ENCODE measurements at regions not wholly inside any gene's neighbourhood (a gene's known extent, or its start where the extent isn't known, plus 50 kb on each side); places are given as distances from the start of the nearest gene placed in this dataset.

GRCh38 chr7:120097020-120097419, 176.0 kb upstream of the KCND2 start:
- no peak for TF ChIP-seq SPI1 (IDR thresholded peaks at IDR 0.05; ENCODE audit: borderline replicate concordance, low read depth)
- TF ChIP-seq POLR2AphosphoS5 (IDR thresholded peaks at IDR 0.05; ENCODE audit: low read depth), result no peak
- TF ChIP-seq GABPA (IDR thresholded peaks at IDR 0.05; ENCODE audit: low read depth), result no peak
- no peak for TF ChIP-seq CTCF (IDR thresholded peaks at IDR 0.05; ENCODE audit: insufficient read depth, low read length)
- TF ChIP-seq, protein P1, sequence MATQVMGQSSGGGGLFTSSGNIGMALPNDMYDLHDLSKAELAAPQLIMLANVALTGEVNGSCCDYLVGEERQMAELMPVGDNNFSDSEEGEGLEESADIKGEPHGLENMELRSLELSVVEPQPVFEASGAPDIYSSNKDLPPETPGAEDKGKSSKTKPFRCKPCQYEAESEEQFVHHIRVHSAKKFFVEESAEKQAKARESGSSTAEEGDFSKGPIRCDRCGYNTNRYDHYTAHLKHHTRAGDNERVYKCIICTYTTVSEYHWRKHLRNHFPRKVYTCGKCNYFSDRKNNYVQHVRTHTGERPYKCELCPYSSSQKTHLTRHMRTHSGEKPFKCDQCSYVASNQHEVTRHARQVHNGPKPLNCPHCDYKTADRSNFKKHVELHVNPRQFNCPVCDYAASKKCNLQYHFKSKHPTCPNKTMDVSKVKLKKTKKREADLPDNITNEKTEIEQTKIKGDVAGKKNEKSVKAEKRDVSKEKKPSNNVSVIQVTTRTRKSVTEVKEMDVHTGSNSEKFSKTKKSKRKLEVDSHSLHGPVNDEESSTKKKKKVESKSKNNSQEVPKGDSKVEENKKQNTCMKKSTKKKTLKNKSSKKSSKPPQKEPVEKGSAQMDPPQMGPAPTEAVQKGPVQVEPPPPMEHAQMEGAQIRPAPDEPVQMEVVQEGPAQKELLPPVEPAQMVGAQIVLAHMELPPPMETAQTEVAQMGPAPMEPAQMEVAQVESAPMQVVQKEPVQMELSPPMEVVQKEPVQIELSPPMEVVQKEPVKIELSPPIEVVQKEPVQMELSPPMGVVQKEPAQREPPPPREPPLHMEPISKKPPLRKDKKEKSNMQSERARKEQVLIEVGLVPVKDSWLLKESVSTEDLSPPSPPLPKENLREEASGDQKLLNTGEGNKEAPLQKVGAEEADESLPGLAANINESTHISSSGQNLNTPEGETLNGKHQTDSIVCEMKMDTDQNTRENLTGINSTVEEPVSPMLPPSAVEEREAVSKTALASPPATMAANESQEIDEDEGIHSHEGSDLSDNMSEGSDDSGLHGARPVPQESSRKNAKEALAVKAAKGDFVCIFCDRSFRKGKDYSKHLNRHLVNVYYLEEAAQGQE (IDR thresholded peaks at IDR 0.05; ENCODE audit: insufficient replicate concordance, low read depth), result no peak
- H3K27me3 ChIP-seq (ENCODE audit: insufficient read depth, poor library complexity, severe bottlenecking), result no peaks in the 10 kb centered on the region
- H3K27ac ChIP-seq (replicated peaks), result no peak overlapping the region
- no peak for DNase-seq (ENCODE audit: low read depth in 1 of 2, low spot score in 1 of 2)
- no peak overlapping the region for H3K4me3 ChIP-seq (replicated peaks; ENCODE audit: insufficient read depth, low read length)

GRCh38 chr7:120097774-120098173, 175.2 kb upstream of the KCND2 start:
- no peaks in the 10 kb centered on the region for H3K27me3 ChIP-seq (ENCODE audit: insufficient read depth, poor library complexity, severe bottlenecking)
- H3K27ac ChIP-seq (replicated peaks), result no peak overlapping the region
- no peak overlapping the region for H3K4me3 ChIP-seq (replicated peaks; ENCODE audit: insufficient read depth, low read length)
- TF ChIP-seq POLR2AphosphoS5 (IDR thresholded peaks at IDR 0.05; ENCODE audit: low read depth) (no peak), CTCF (IDR thresholded peaks at IDR 0.05; ENCODE audit: insufficient read depth, low read length) (no peak), GABPA (IDR thresholded peaks at IDR 0.05; ENCODE audit: low read depth) (no peak), SPI1 (IDR thresholded peaks at IDR 0.05; ENCODE audit: borderline replicate concordance, low read depth) (no peak)
- TF ChIP-seq, protein P1 (IDR thresholded peaks at IDR 0.05; ENCODE audit: insufficient replicate concordance, low read depth), result no peak
- DNase-seq (ENCODE audit: low read depth in 1 of 2, low spot score in 1 of 2), result no peak

DNA sequence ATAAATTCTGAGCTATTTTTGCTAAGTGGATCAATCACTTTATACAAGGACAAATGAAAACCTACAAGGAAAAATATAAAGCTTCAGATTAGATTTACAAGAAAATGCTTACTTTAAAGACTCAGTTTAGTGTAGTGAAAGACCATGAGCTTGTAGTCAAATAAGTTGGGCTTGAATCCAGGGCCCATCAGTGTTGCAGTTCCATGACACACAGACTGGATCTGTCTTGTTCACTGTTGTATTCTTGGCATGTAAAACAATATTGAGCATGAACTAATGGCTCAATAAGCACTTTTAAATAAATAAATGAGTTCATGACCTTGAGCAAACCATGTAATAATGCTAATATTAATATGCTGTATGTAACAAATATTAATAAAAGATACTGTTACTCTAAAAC, 164.6 kb upstream of the KCND2 start:
- H3K4me3 ChIP-seq (replicated peaks; ENCODE audit: insufficient read depth, low read length), result no peak overlapping the region
- no peak overlapping the region for H3K27ac ChIP-seq (replicated peaks)
- no peaks in the 10 kb centered on the region for H3K27me3 ChIP-seq (ENCODE audit: insufficient read depth, poor library complexity, severe bottlenecking)
- DNase-seq (ENCODE audit: low read depth in 1 of 2, low spot score in 1 of 2), result no peak
- TF ChIP-seq GABPA (IDR thresholded peaks at IDR 0.05; ENCODE audit: low read depth) (no peak), POLR2AphosphoS5 (IDR thresholded peaks at IDR 0.05; ENCODE audit: low read depth) (no peak), SPI1 (IDR thresholded peaks at IDR 0.05; ENCODE audit: borderline replicate concordance, low read depth) (no peak)
- TF ChIP-seq, protein P1 (IDR thresholded peaks at IDR 0.05; ENCODE audit: insufficient replicate concordance, low read depth), result no peak
